Hepatocyte (in vitro differentiated cells): ENCODE measurements at regions not wholly inside any gene's neighbourhood (a gene's known extent, or its start where the extent isn't known, plus 50 kb on each side); places are given as distances from the start of the nearest gene placed in this dataset.
"Not testable (repeated sequence)": the region's sequence is repeated elsewhere in the genome, so short reads cannot be mapped to it uniquely, and the experiment has no call there.

Source experiments
- DNase-seq: peaks from one replicate; pipeline ENCODE4 v3.0.0-alpha.2; 2016; ENCODE audit warnings: low spot score
- H2AFZ ChIP-seq: fragments of 200-600 bp; sonication (generic); 2 replicates; pipeline ENCODE4 v1.6.0; 2016; ENCODE audit warnings: antibody characterized with exemption, mild to moderate bottlenecking
- H3K27ac ChIP-seq: fragments of 200-600 bp; sonication (generic); 2 replicates; pipeline ENCODE4 v1.5.1; 2016; ENCODE audit warnings: mild to moderate bottlenecking
- H3K27me3 ChIP-seq: fragments of 200-600 bp; sonication (generic); 2 replicates; pipeline ENCODE4 v1.6.1; 2016
- H3K36me3 ChIP-seq: fragments of 200-600 bp; sonication (generic); replicated peaks from 2 replicates; pipeline ENCODE4 v1.5.1; 2016; ENCODE audit warnings: low read depth; ENCODE audit not compliant: insufficient read depth
- H3K4me1 ChIP-seq: fragments of 200-600 bp; sonication (generic); 2 replicates; pipeline ENCODE4 v1.5.1; 2016; ENCODE audit warnings: mild to moderate bottlenecking, moderate library complexity; ENCODE audit not compliant: insufficient read depth
- H3K4me2 ChIP-seq: fragments of 200-600 bp; sonication (generic); 2 replicates; pipeline ENCODE4 v1.6.0; 2016
- H3K4me3 ChIP-seq: fragments of 200-600 bp; sonication (generic); 2 replicates; pipeline ENCODE4 v1.5.1; 2016; ENCODE audit warnings: mild to moderate bottlenecking
- H3K79me2 ChIP-seq: fragments of 200-600 bp; sonication (generic); 2 replicates; pipeline ENCODE4 v1.6.0; 2017; ENCODE audit warnings: mild to moderate bottlenecking
- H3K9me2 ChIP-seq: fragments of 200-600 bp; sonication (generic); replicated peaks from 2 replicates; pipeline ENCODE4 v1.6.0; 2017; ENCODE audit warnings: mild to moderate bottlenecking; ENCODE audit not compliant: insufficient read depth
- H3K9me3 ChIP-seq: fragments of 200-600 bp; sonication (generic); 2 replicates; pipeline ENCODE4 v1.5.1; 2016; ENCODE audit warnings: low read depth, mild to moderate bottlenecking
- H4K20me1 ChIP-seq: fragments of 200-600 bp; sonication (generic); 2 replicates; pipeline ENCODE4 v1.6.0; 2016; ENCODE audit warnings: mild to moderate bottlenecking; ENCODE audit not compliant: insufficient read depth, poor library complexity, severe bottlenecking
- EZH2 ChIP-seq: fragments of 200-600 bp; sonication (generic); IDR thresholded peaks from 2 replicates; pipeline ENCODE4 v1.6.1; 2016; ENCODE audit warnings: antibody characterized with exemption, mild to moderate bottlenecking, borderline replicate concordance
- EZH2phosphoT487 ChIP-seq: fragments of 200-600 bp; sonication (generic); IDR thresholded peaks from one replicate; pipeline ENCODE4 v1.6.1; 2018; ENCODE audit warnings: antibody characterized with exemption, mild to moderate bottlenecking, low read depth, moderate library complexity; ENCODE audit not compliant: unreplicated experiment, severe bottlenecking
- WGBS: methylation state at CpG from one replicate; pipeline ENCODE4 v1.1.6; 2016; ENCODE audit warnings: low lambda C conversion rate; ENCODE audit errors: missing lambda C conversion rate; 5-methylcytosine and 5-hydroxymethylcytosine counted together
- TF ChIP-seq, protein P1 (sequence below): fragments of 200-600 bp; sonication (generic); IDR thresholded peaks from 2 replicates; pipeline ENCODE4 v1.5.1; 2016; ENCODE audit warnings: antibody characterized with exemption, mild to moderate bottlenecking; ENCODE audit not compliant: poor library complexity

DNA sequence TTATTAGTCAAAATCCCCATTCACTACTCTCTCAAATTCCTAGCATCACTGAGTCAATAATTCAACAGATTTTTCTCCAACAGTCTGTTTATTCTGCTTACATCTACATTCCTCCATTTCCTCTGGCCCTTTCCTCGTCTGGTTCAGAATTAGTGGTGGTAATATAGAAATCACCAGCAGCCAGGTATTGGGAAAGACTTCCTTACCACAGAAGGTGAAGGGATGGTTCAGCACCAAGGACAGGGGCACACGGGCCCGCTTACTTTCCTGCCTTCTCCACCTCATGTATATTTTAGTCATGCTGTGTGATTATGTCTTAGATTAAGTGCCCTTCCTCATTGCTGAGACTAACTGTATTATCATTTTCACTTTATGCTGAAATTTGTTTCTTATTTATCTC is 70.4 kb upstream of the APBB1IP start:
- Histone ChIP-seq H3K27ac (no peak overlapping the region), H3K79me2 (no peaks in the 10 kb centered on the region), H3K4me3 (no peak overlapping the region), H2AFZ (no peak overlapping the region), H3K27me3 (no peaks in the 10 kb centered on the region), H3K4me2 (no peak overlapping the region), H4K20me1 (no peaks in the 10 kb centered on the region), H3K4me1 (no peaks in the 10 kb centered on the region), H3K9me2 (no peaks in the 10 kb centered on the region), H3K36me3 (no peaks in the 10 kb centered on the region), H3K9me3 (no peaks in the 10 kb centered on the region)
- peak; percentile 85 for DNase-seq
- WGBS: 8% methylated on average over 3 of the region's 3 CpGs
- TF ChIP-seq EZH2phosphoT487: no peak
- TF ChIP-seq, protein P1, sequence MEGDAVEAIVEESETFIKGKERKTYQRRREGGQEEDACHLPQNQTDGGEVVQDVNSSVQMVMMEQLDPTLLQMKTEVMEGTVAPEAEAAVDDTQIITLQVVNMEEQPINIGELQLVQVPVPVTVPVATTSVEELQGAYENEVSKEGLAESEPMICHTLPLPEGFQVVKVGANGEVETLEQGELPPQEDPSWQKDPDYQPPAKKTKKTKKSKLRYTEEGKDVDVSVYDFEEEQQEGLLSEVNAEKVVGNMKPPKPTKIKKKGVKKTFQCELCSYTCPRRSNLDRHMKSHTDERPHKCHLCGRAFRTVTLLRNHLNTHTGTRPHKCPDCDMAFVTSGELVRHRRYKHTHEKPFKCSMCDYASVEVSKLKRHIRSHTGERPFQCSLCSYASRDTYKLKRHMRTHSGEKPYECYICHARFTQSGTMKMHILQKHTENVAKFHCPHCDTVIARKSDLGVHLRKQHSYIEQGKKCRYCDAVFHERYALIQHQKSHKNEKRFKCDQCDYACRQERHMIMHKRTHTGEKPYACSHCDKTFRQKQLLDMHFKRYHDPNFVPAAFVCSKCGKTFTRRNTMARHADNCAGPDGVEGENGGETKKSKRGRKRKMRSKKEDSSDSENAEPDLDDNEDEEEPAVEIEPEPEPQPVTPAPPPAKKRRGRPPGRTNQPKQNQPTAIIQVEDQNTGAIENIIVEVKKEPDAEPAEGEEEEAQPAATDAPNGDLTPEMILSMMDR: no peak
- TF ChIP-seq EZH2: no peak

DNA sequence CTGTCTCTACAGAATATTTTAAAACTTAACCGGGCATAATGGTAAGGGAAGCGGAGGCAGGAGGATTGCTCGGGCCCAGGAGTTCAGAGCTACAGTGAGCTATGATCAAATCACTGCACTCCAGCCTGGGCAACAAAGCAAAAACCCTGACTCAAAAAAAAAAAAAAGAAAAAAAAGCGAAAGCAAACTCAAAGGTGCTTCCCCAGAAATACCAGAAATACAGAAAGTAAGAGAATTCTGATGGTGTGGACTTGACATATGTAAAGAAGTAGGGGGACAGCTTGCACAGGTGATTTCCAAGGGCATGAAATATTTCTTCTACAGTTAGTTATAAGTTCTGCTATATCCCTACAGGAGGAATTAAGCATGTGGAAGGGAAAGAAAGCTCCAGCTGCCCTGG is 69.7 kb upstream of the APBB1IP start:
- Histone ChIP-seq H2AFZ (no peak overlapping the region), H3K9me3 (no peaks in the 10 kb centered on the region), H3K79me2 (no peaks in the 10 kb centered on the region), H3K27ac (no peak overlapping the region), H3K4me1 (no peaks in the 10 kb centered on the region), H3K9me2 (no peaks in the 10 kb centered on the region), H3K4me2 (no peak overlapping the region), H3K27me3 (no peaks in the 10 kb centered on the region), H4K20me1 (no peaks in the 10 kb centered on the region), H3K4me3 (no peak overlapping the region), H3K36me3 (no peaks in the 10 kb centered on the region)
- no peak for TF ChIP-seq EZH2
- no peak for DNase-seq
- WGBS: 69% methylated on average over 4 of the region's 4 CpGs

DNA sequence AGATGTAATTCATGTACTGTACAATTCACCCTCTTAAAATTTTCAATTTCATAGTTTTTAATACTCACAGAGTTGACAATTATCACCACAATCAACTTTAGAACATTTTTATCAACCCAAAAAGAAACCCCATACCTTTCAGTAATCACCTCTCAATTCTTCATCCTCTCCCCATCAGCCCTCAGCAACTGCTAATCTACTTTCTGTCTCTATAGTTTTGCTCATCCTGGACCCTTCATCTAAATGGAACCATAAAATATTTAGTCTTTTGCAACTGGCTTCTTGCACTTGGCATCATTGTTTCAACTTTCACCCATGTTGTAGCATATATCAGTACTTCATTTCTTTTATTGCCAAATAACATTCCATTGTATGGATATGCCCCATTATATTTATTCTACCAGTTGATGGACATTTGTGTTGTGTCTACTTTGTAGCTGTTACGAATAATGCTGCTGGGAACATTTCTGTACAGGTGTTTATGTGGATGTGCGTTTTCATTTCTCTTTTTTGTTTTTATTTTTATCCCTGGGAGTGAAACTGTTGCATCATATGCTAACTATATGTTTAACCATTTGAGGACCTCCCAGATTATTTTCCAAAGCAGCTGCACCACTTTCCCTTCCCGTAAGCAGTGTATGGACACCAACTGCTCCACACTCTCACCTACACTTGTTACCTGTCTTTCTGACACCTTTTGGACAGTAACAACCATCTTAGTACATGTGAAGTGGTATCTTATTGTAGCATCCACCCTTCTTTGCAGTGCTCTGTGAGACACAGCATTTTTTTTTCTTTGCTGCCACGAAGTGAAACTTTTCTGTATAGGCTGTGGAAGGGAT is 65.4 kb upstream of the APBB1IP start:
- Histone ChIP-seq H3K4me1 (no peaks in the 10 kb centered on the region), H4K20me1 (no peaks in the 10 kb centered on the region), H3K36me3 (no peaks in the 10 kb centered on the region), H3K9me3 (no peaks in the 10 kb centered on the region), H3K9me2 (no peaks in the 10 kb centered on the region), H3K79me2 (no peaks in the 10 kb centered on the region), H3K27me3 (no peaks in the 10 kb centered on the region), H2AFZ (no peak overlapping the region), H3K27ac (no peak overlapping the region), H3K4me2 (no peak overlapping the region), H3K4me3 (no peak overlapping the region)
- TF ChIP-seq EZH2 (no peak), EZH2phosphoT487 (no peak)
- TF ChIP-seq, protein P1: no peak
- no peak for DNase-seq
- WGBS: 71% methylated on average over 4 of the region's 4 CpGs

GRCh38 chr10:26374426-26374825 is 63.7 kb upstream of the APBB1IP start:
- no peak for DNase-seq
- Histone ChIP-seq H4K20me1 (no peaks in the 10 kb centered on the region), H3K27ac (no peak overlapping the region), H3K36me3 (no peaks in the 10 kb centered on the region), H2AFZ (no peak overlapping the region), H3K4me2 (no peak overlapping the region), H3K4me3 (no peak overlapping the region), H3K79me2 (no peaks in the 10 kb centered on the region), H3K9me2 (no peaks in the 10 kb centered on the region), H3K27me3 (no peaks in the 10 kb centered on the region), H3K9me3 (no peaks in the 10 kb centered on the region), H3K4me1 (no peaks in the 10 kb centered on the region)
- TF ChIP-seq EZH2 (no peak), EZH2phosphoT487 (no peak)
- TF ChIP-seq, protein P1: no peak
- WGBS: 92% methylated on average over 4 of the region's 4 CpGs

GRCh38 chr10:26377224-26377810 is 60.8 kb upstream of the APBB1IP start:
- not testable (repeated sequence) for H3K4me3 ChIP-seq, H3K4me1 ChIP-seq, H3K9me3 ChIP-seq, H4K20me1 ChIP-seq, DNase-seq, H3K4me2 ChIP-seq, H3K27me3 ChIP-seq, H3K27ac ChIP-seq, H3K79me2 ChIP-seq, H3K9me2 ChIP-seq, H3K36me3 ChIP-seq, H2AFZ ChIP-seq
- WGBS: 26% methylated on average over 9 of the region's 9 CpGs
